ENCODE measurements at regions not wholly inside any gene's neighbourhood (a gene's known extent, or its start where the extent isn't known, plus 50 kb on each side); places are given as distances from the start of the nearest gene placed in this dataset.

- H3K27ac ChIP-seq = no peak overlapping the region
- H3K4me2 ChIP-seq = no peak overlapping the region
- no peaks in the 10 kb centered on the region for H3K27me3 ChIP-seq (ENCODE audit: insufficient read depth, low read depth)
- H3K9ac ChIP-seq = no peak overlapping the region
- H2AFZ ChIP-seq (ENCODE audit: low read depth) = no peak overlapping the region
- H3K4me1 ChIP-seq (ENCODE audit: low read depth, poor library complexity, severe bottlenecking) = no peaks in the 10 kb centered on the region
- H3K79me2 ChIP-seq (ENCODE audit: insufficient read depth, low read depth) = no peaks in the 10 kb centered on the region
- no peaks in the 10 kb centered on the region for H4K20me1 ChIP-seq (ENCODE audit: insufficient read depth)
- no peak overlapping the region for H3K4me3 ChIP-seq (IDR thresholded peaks at IDR 0.05; ENCODE audit: insufficient read depth, low read depth, low read length)
- no peak for TF ChIP-seq CTCF (conservative IDR thresholded peaks at IDR 0.05; ENCODE audit: low read depth, low read length)
- H3K36me3 ChIP-seq (ENCODE audit: insufficient read depth) = no peaks in the 10 kb centered on the region
These were observed 207.9 kb upstream of the DIO3 start for GRCh38 chr14:101353422-101353821.

- Histone ChIP-seq H3K4me2 (no peak overlapping the region), H2AFZ (ENCODE audit: low read depth) (no peak overlapping the region)
These were observed 206.6 kb upstream of the DIO3 start for GRCh38 chr14:101354726-101355125.

GRCh38 chr14:101355284-101355683 lies 206.0 kb upstream of the DIO3 start:
- Histone ChIP-seq H3K27me3 (ENCODE audit: insufficient read depth, low read depth) (no peaks in the 10 kb centered on the region; the same call in 1 of the 2 replicates), H4K20me1 (ENCODE audit: insufficient read depth) (no peaks in the 10 kb centered on the region), H3K79me2 (ENCODE audit: insufficient read depth, low read depth) (no peaks in the 10 kb centered on the region), H3K4me2 (no peak overlapping the region), H3K36me3 (ENCODE audit: insufficient read depth) (no peaks in the 10 kb centered on the region), H3K9ac (no peak overlapping the region), H3K4me1 (ENCODE audit: low read depth, poor library complexity, severe bottlenecking) (no peaks in the 10 kb centered on the region), H2AFZ (ENCODE audit: low read depth) (no peak overlapping the region), H3K27ac (no peak overlapping the region), H3K4me3 (IDR thresholded peaks at IDR 0.05; ENCODE audit: insufficient read depth, low read depth, low read length) (no peak overlapping the region)
- TF ChIP-seq CTCF (conservative IDR thresholded peaks at IDR 0.05; ENCODE audit: low read depth, low read length) = no peak

More at GRCh38 chr14:101354726-101355125, 206.6 kb upstream of the DIO3 start:
- no peak for TF ChIP-seq CTCF (conservative IDR thresholded peaks at IDR 0.05; ENCODE audit: low read depth, low read length)
- Histone ChIP-seq H3K36me3 (ENCODE audit: insufficient read depth) (no peaks in the 10 kb centered on the region), H3K4me1 (ENCODE audit: low read depth, poor library complexity, severe bottlenecking) (no peaks in the 10 kb centered on the region), H4K20me1 (ENCODE audit: insufficient read depth) (no peaks in the 10 kb centered on the region), H3K9ac (no peak overlapping the region), H3K79me2 (ENCODE audit: insufficient read depth, low read depth) (no peaks in the 10 kb centered on the region), H3K27me3 (ENCODE audit: insufficient read depth, low read depth) (no peaks in the 10 kb centered on the region; the same call in 1 of the 2 replicates), H3K27ac (no peak overlapping the region), H3K4me3 (IDR thresholded peaks at IDR 0.05; ENCODE audit: insufficient read depth, low read depth, low read length) (no peak overlapping the region)

- Histone ChIP-seq H3K36me3 (ENCODE audit: insufficient read depth) (no peaks in the 10 kb centered on the region), H3K79me2 (ENCODE audit: insufficient read depth, low read depth) (no peaks in the 10 kb centered on the region), H4K20me1 (ENCODE audit: insufficient read depth) (no peaks in the 10 kb centered on the region), H3K4me2 (no peak overlapping the region), H3K4me1 (ENCODE audit: low read depth, poor library complexity, severe bottlenecking) (no peaks in the 10 kb centered on the region), H3K4me3 (IDR thresholded peaks at IDR 0.05; ENCODE audit: insufficient read depth, low read depth, low read length) (no peak overlapping the region), H3K9ac (no peak overlapping the region), H3K27me3 (ENCODE audit: insufficient read depth, low read depth) (peaks cover 7% of the 10 kb centered on the region), H3K27ac (no peak overlapping the region), H2AFZ (ENCODE audit: low read depth) (no peak overlapping the region)
- TF ChIP-seq CTCF (conservative IDR thresholded peaks at IDR 0.05; ENCODE audit: low read depth, low read length) = no peak
These were observed 204.3 kb upstream of the DIO3 start for GRCh38 chr14:101357038-101357437.
